PC-3 (cell line): ENCODE measurements at regions not wholly inside any gene's neighbourhood (a gene's known extent, or its start where the extent isn't known, plus 50 kb on each side); places are given as distances from the start of the nearest gene placed in this dataset.

Source experiments
- EZH2 ChIP-seq: fragments of 300-600 bp; sonication (generic); IDR thresholded peaks from one replicate; pipeline ENCODE4 v1.6.1; 2017; ENCODE audit warnings: antibody characterized with exemption, mild to moderate bottlenecking, low read length; ENCODE audit not compliant: unreplicated experiment
- EZH2phosphoT487 ChIP-seq: fragments of 300-600 bp; sonication (generic); IDR thresholded peaks from 2 replicates; pipeline ENCODE4 v1.6.1; 2018; ENCODE audit warnings: mild to moderate bottlenecking, antibody characterized with exemption, low read length, borderline replicate concordance
- TF ChIP-seq, protein P1 (sequence below): fragments of 300-600 bp; sonication (generic); conservative IDR thresholded peaks from 2 replicates; pipeline ENCODE4 v1.5.1; 2017; ENCODE audit warnings: antibody characterized with exemption, low read depth, mild to moderate bottlenecking, low read length

DNA sequence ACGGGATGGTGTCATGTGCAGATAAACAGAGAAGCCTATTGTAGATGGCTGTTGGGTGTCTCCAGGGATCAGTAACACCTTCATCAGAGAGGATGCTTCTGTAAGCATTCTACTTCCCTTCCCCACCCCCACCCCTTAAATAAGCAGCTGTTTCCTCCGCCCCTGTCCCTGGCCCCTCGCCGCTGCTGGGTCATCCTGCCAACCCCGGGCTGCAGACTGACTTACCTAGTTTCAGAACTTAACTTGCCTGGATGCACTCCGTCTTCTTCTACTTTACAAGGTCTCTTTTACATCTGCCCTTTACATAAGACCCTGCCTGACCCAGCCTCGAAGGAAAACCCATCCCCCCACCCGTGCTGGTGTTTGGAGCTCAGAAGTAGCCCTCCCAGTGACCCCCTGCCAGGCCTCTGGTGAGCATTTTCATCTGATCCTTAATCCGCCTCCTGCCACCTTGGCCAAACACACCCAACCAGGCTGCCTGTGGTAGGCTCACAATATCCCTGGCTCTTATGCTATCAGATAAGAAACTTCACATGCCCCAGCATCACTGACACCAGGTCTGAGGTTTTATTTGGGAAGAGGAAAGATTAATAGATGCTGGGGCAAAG, 103.0 kb upstream of the HES1 start:
- TF ChIP-seq, protein P1, sequence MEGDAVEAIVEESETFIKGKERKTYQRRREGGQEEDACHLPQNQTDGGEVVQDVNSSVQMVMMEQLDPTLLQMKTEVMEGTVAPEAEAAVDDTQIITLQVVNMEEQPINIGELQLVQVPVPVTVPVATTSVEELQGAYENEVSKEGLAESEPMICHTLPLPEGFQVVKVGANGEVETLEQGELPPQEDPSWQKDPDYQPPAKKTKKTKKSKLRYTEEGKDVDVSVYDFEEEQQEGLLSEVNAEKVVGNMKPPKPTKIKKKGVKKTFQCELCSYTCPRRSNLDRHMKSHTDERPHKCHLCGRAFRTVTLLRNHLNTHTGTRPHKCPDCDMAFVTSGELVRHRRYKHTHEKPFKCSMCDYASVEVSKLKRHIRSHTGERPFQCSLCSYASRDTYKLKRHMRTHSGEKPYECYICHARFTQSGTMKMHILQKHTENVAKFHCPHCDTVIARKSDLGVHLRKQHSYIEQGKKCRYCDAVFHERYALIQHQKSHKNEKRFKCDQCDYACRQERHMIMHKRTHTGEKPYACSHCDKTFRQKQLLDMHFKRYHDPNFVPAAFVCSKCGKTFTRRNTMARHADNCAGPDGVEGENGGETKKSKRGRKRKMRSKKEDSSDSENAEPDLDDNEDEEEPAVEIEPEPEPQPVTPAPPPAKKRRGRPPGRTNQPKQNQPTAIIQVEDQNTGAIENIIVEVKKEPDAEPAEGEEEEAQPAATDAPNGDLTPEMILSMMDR = no peak
- TF ChIP-seq EZH2phosphoT487 (no peak), EZH2 (no peak)
